A549 (cell line): ENCODE measurements at regions not wholly inside any gene's neighbourhood (a gene's known extent, or its start where the extent isn't known, plus 50 kb on each side); places are given as distances from the start of the nearest gene placed in this dataset.

ENCODE experiments used
- ATAC-seq, 2 experiments: fragments of 200-7000 bp in 1 of 2; fragments of >200 bp in 1 of 2; cut with Nextera tagmentation in 1 of 2; cut with Tn5 transposase in 1 of 2; 3 replicates each; pipeline versions ENCODE4 v1.8.0 to v1.9.1; 2018 to 2020; ENCODE audit warnings: mild to moderate bottlenecking in 1 of 2, moderate library complexity in 1 of 2
- CTCF ChIA-PET: fragments of 300-600 bp; sonication (Branson Sonifier 250); formaldehyde crosslinking; extraction: SDS; loops from one replicate; lab custom pipeline; 2021; ENCODE audit warnings: antibody characterized with exemption, inconsistent platforms; lab: Yijun Ruan, JAX
- POLR2A ChIA-PET: fragments of 350-600 bp; formaldehyde crosslinking; extraction: SDS; loops from one replicate; lab custom pipeline; 2021; ENCODE audit warnings: antibody characterized with exemption, inconsistent platforms; lab: Yijun Ruan, JAX
- DNase-seq, 2 experiments: peaks; one replicate each; pipeline versions ENCODE4 v3.0.0 to v3.0.0-alpha.2; 2011 to 2016; ENCODE audit warnings: low read depth in 1 of 2, low spot score in 1 of 2
- FAIRE-seq: peaks from 2 replicates; lab custom pipeline; 2011; peaks lifted over from hg19 to GRCh38; lab: Jason Lieb, UNC
- H3K27ac ChIP-seq, 2 experiments: fragments of >200 bp; sonication (Bioruptor Twin); formaldehyde crosslinking; 3 replicates each; pipeline ENCODE4 v1.5.1; 2016 to 2017
- H3K4me1 ChIP-seq: fragments of >200 bp; sonication (Bioruptor Twin); formaldehyde crosslinking; 3 replicates; pipeline ENCODE4 v1.6.1; 2016
- H3K4me2 ChIP-seq: fragments of >200 bp; sonication (Bioruptor Twin); formaldehyde crosslinking; 3 replicates; pipeline ENCODE4 v1.6.1; 2016
- H3K4me3 ChIP-seq: fragments of >200 bp; sonication (Bioruptor Twin); formaldehyde crosslinking; 3 replicates; pipeline ENCODE4 v1.5.1; 2016
- H3K9me3 ChIP-seq: fragments of >200 bp; sonication (Bioruptor Twin); formaldehyde crosslinking; 3 replicates; pipeline ENCODE4 v1.6.1; 2016
- CBX2 ChIP-seq: fragments of 200-600 bp; sonication (generic); IDR thresholded peaks from 2 replicates; pipeline ENCODE4 v1.6.1; 2016; ENCODE audit warnings: low read depth, mild to moderate bottlenecking, borderline replicate concordance
- CBX8 ChIP-seq: fragments of 200-600 bp; sonication (generic); IDR thresholded peaks from 2 replicates; pipeline ENCODE4 v1.6.1; 2016
- CHD2 ChIP-seq: fragments of 150-350 bp; IDR thresholded peaks from 2 replicates; pipeline ENCODE4 v1.6.1; 2014; ENCODE audit warnings: low read length; ENCODE audit not compliant: partially characterized antibody
- EHF ChIP-seq: fragments of 250-450 bp; sonication (Bioruptor Pico); IDR thresholded peaks from 2 replicates; pipeline ENCODE4 v1.5.0; 2020; ENCODE audit warnings: mild to moderate bottlenecking
- EHMT2 ChIP-seq: fragments of 200-600 bp; sonication (generic); IDR thresholded peaks from 2 replicates; pipeline ENCODE4 v1.6.1; 2016; ENCODE audit warnings: antibody characterized with exemption, low read depth, mild to moderate bottlenecking, moderate library complexity
- ESRRA ChIP-seq: fragments of 150-350 bp; IDR thresholded peaks from 2 replicates; pipeline ENCODE4 v1.6.1; 2014; ENCODE audit warnings: mild to moderate bottlenecking, low read length, borderline replicate concordance
- FOSB ChIP-seq: fragments of 250-450 bp; sonication (Bioruptor Pico); IDR thresholded peaks from 2 replicates; pipeline ENCODE4 v1.5.0; 2020; ENCODE audit warnings: mild to moderate bottlenecking, moderate library complexity
- GATA3 ChIP-seq: IDR thresholded peaks from 2 replicates; pipeline ENCODE4 v1.6.1; 2012; ENCODE audit warnings: borderline replicate concordance
- HDAC2 ChIP-seq: fragments of 200-600 bp; sonication (generic); IDR thresholded peaks from 2 replicates; pipeline ENCODE4 v1.6.1; 2016
- HOXB13 ChIP-seq: fragments of 250-450 bp; sonication (Bioruptor Pico); IDR thresholded peaks from 2 replicates; pipeline ENCODE4 v1.5.0; 2020; ENCODE audit warnings: low read depth, mild to moderate bottlenecking, moderate library complexity
- JUN ChIP-seq, 2 experiments: fragments of >200 bp; sonication (Bioruptor Twin); formaldehyde crosslinking; IDR thresholded peaks; 2 replicates in 1 of 2; 3 replicates in 1 of 2; pipeline ENCODE4 v1.6.1; 2016 to 2017
- MAX ChIP-seq: IDR thresholded peaks from 2 replicates; pipeline ENCODE4 v1.6.1; 2012
- NPAS2 ChIP-seq: fragments of 250-450 bp; sonication (Bioruptor Pico); IDR thresholded peaks from 2 replicates; pipeline ENCODE4 v1.8.0; 2022; ENCODE audit warnings: mild to moderate bottlenecking, moderate library complexity, borderline replicate concordance
- NR3C1 ChIP-seq: fragments of >200 bp; sonication (Bioruptor Twin); formaldehyde crosslinking; IDR thresholded peaks from 3 replicates; pipeline ENCODE4 v1.6.1; 2017
- RAD21 ChIP-seq, 2 experiments: fragments of >200 bp in 1 of 2; sonication (Bioruptor Twin) in 1 of 2; formaldehyde crosslinking in 1 of 2; IDR thresholded peaks in 1 of 2; conservative IDR thresholded peaks in 1 of 2; 2 replicates in 1 of 2; 3 replicates in 1 of 2; pipeline ENCODE4 v1.6.1; 2012 to 2018; ENCODE audit warnings: inconsistent platforms in 1 of 2
- RARB ChIP-seq: fragments of 250-450 bp; sonication (Bioruptor Pico); IDR thresholded peaks from 2 replicates; pipeline ENCODE4 v1.8.0; 2021; ENCODE audit warnings: mild to moderate bottlenecking, moderate library complexity
- REST ChIP-seq: fragments of 200-600 bp; sonication (generic); IDR thresholded peaks from 2 replicates; pipeline ENCODE4 v1.6.1; 2016; ENCODE audit warnings: antibody characterized with exemption, mild to moderate bottlenecking, moderate library complexity
- RFX5 ChIP-seq: fragments of 450-650 bp; IDR thresholded peaks from 2 replicates; pipeline ENCODE4 v1.7.1; 2014; ENCODE audit warnings: antibody characterized with exemption, mild to moderate bottlenecking, moderate library complexity
- RNF2 ChIP-seq: fragments of 200-600 bp; sonication (generic); IDR thresholded peaks from 2 replicates; pipeline ENCODE4 v1.6.1; 2016; ENCODE audit warnings: low read depth, mild to moderate bottlenecking, antibody characterized with exemption, moderate library complexity, borderline replicate concordance
- SMC3 ChIP-seq: fragments of >200 bp; sonication (Bioruptor Twin); formaldehyde crosslinking; IDR thresholded peaks from 3 replicates; pipeline ENCODE4 v1.6.1; 2018; ENCODE audit warnings: inconsistent platforms
- ZSCAN20 ChIP-seq: fragments of 250-450 bp; sonication (Bioruptor Pico); IDR thresholded peaks from 2 replicates; pipeline ENCODE4 v1.8.0; 2022; ENCODE audit warnings: mild to moderate bottlenecking, moderate library complexity
- WGBS: methylation state at CpG from one replicate; pipeline ENCODE4 v1.1.6; 2017; ENCODE audit errors: missing lambda C conversion rate; 5-methylcytosine and 5-hydroxymethylcytosine counted together

GRCh38 chr5:54753034-54753433 is 232.4 kb downstream of the ESM1 start (continued):
- TF ChIP-seq REST (no peak), CHD2 (no peak), FOSB (CRISPR knock-in tag) (no peak), EHF (CRISPR knock-in tag) (no peak)

GRCh38 chr5:54748527-54748926 is 231.0 kb downstream of the SNX18 start:
- ATAC-seq (no peak), DNase-seq (no peak), FAIRE-seq (no peak)
- ChIA-PET CTCF (no interaction called here), POLR2A (no interaction called here)
- 64% methylated on average over 4 of the region's 4 CpGs for WGBS
- no peak for TF ChIP-seq JUN (IDR thresholded peaks at IDR 0.05)
- no peak for TF ChIP-seq RNF2
- no peak for TF ChIP-seq HOXB13 (CRISPR knock-in tag)
- TF ChIP-seq CBX2: no peak
- TF ChIP-seq ZSCAN20 (CRISPR knock-in tag): no peak
- no peak for TF ChIP-seq REST
- TF ChIP-seq NPAS2: no peak
- TF ChIP-seq CBX8: no peak
- no peak for TF ChIP-seq ESRRA
- TF ChIP-seq RFX5: no peak
- no peak for TF ChIP-seq NR3C1
- TF ChIP-seq SMC3: no peak
- Histone ChIP-seq H3K4me1 (peaks cover 7% of the 10 kb centered on the region; the same call in 2 of the 3 replicates), H3K4me3 (no peak overlapping the region), H3K27ac (no peak overlapping the region), H3K4me2 (no peak overlapping the region), H3K9me3 (peaks cover 7% of the 10 kb centered on the region; the same call in 1 of the 3 replicates)

DNA sequence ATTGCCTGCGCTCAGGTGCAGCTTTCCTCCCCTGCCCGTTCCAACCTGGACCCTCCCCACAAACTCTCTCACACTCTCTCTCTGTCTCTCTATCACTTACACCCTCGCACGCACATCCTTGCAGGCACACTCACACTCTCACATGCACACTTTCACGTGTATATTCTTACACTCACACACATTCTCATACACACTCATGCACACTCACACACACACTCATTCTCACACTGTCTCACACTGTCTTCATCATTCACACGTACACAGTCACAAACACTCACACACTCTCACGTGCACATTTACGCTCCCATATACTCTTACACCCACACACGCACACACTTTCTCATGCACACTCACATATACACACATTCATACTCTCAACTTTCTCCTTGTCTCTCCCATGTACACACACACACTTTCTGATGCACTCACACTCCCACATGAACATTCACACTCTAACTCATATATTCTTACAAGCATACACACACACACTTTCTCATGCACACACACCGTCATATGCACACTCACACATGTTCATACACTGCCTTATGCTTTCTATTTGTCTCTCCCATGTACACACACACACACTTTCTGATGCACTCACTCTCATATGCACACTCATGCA is 229.3 kb downstream of the SNX18 start:
- Histone ChIP-seq H3K4me1 (peaks cover 10% of the 10 kb centered on the region; the same call in 2 of the 3 replicates), H3K9me3 (peaks cover 7% of the 10 kb centered on the region; the same call in 1 of the 3 replicates), H3K4me3 (no peak overlapping the region), H3K4me2 (no peak overlapping the region)
- no peak for DNase-seq
- 80% methylated on average over 10 of the region's 10 CpGs for WGBS
- ChIA-PET POLR2A (no interaction called here), CTCF (no interaction called here)
- no peak for ATAC-seq
- FAIRE-seq: no peak
- TF ChIP-seq GATA3 (no peak), RAD21 (conservative IDR thresholded peaks at IDR 0.05 in 1 of 2, IDR thresholded peaks at IDR 0.05 in 1 of 2) (no peak), CBX2 (no peak), JUN (IDR thresholded peaks at IDR 0.05) (no peak), HDAC2 (no peak), RARB (no peak), NPAS2 (no peak), MAX (no peak), EHMT2 (no peak), CBX8 (no peak)
- TF ChIP-seq, all 56 proteins: peak for 0
- no peak overlapping the region for H3K27ac ChIP-seq
